Peyer's patch (tissue), 4 donors: ENCODE measurements at regions not wholly inside any gene's neighbourhood (a gene's known extent, or its start where the extent isn't known, plus 50 kb on each side); places are given as distances from the start of the nearest gene placed in this dataset.
"Not testable (repeated sequence)": the region's sequence is repeated elsewhere in the genome, so short reads cannot be mapped to it uniquely, and the experiment has no call there.

Source experiments
- CTCF ChIP-seq, 6 experiments: fragments of 450-650 bp in 4 of 6; fragments of 200-600 bp in 2 of 6; sonication (generic) in 1 of 6; IDR thresholded peaks; one replicate each; pipeline ENCODE4 v1.5.1; 2017 to 2019; ENCODE audit warnings: antibody characterized with exemption in 6 of 6, mild to moderate bottlenecking in 3 of 6, moderate library complexity in 1 of 6
- POLR2A ChIP-seq, 2 donors: fragments of 450-650 bp; IDR thresholded peaks; one replicate each; pipeline ENCODE4 v1.5.1; 2017; ENCODE audit warnings: antibody characterized with exemption in 2 of 2, mild to moderate bottlenecking in 2 of 2, moderate library complexity in 2 of 2

- not testable (repeated sequence) for TF ChIP-seq CTCF, POLR2A (IDR thresholded peaks at IDR 0.05)
Observed at GRCh38 chr11:49354536-49354935, 146.1 kb upstream of the FOLH1 start.
